ENCODE measurements at regions not wholly inside any gene's neighbourhood (a gene's known extent, or its start where the extent isn't known, plus 50 kb on each side); places are given as distances from the start of the nearest gene placed in this dataset.
A peak's percentile ranks its signal among the peaks of the same experiment; 100 is the strongest.

- no peak overlapping the region for H3K27ac ChIP-seq
- H3K4me3 ChIP-seq = no peak overlapping the region
- no peaks in the 10 kb centered on the region for H3K4me1 ChIP-seq (replicated peaks in 1 of 2)
- in situ Hi-C loops (cut with MboI; ENCODE audit: low pct_unique_long_range_greater_than_20kb in 2 of 9, low sequenced_read_pairs in 9 of 9, unreplicated experiment in 9 of 9) = no loop called here
- no peak for ATAC-seq (replicated peaks in 6 of 8)
These were observed 366.8 kb downstream of the CYLC2 start for GRCh38 chr9:103361906-103362305.

- in situ Hi-C loops (cut with MboI; ENCODE audit: low pct_unique_long_range_greater_than_20kb in 2 of 9, low sequenced_read_pairs in 9 of 9, unreplicated experiment in 9 of 9) = no loop called here
- H3K4me3 ChIP-seq = no peak overlapping the region
- ATAC-seq (replicated peaks in 6 of 8) = no peak
- H3K4me1 ChIP-seq (replicated peaks in 1 of 2) = no peaks in the 10 kb centered on the region
- H3K27ac ChIP-seq = no peak overlapping the region
These were observed 367.9 kb downstream of the CYLC2 start for GRCh38 chr9:103362986-103363385.

GRCh38 chr9:103364753-103365152 is 369.6 kb downstream of the CYLC2 start:
- WGBS, 10 experiments = 0 to 100% (median 38%) methylated on average over 1 to 2 of the region's 2 CpGs; no CpG with 5 or more reads in 1 of the 10 experiments
- in situ Hi-C loops (cut with MboI; ENCODE audit: low pct_unique_long_range_greater_than_20kb in 2 of 9, low sequenced_read_pairs in 9 of 9, unreplicated experiment in 9 of 9) = no loop called here
- no peak overlapping the region for H3K27ac ChIP-seq
- no peak overlapping the region for H3K4me3 ChIP-seq
- H3K4me1 ChIP-seq (replicated peaks in 1 of 2) = no peaks in the 10 kb centered on the region
- no peak for ATAC-seq (replicated peaks in 6 of 8)

- in situ Hi-C loops (cut with MboI; ENCODE audit: low pct_unique_long_range_greater_than_20kb in 2 of 9, low sequenced_read_pairs in 9 of 9, unreplicated experiment in 9 of 9) = no loop called here
- WGBS, 10 experiments = 40 to 100% (median 95%) methylated on average over 2 to 5 of the region's 5 CpGs
- Histone ChIP-seq H3K27ac (no peak overlapping the region), H3K4me1 (replicated peaks in 1 of 2) (no peaks in the 10 kb centered on the region), H3K4me3 (no peak overlapping the region)
- ATAC-seq (replicated peaks in 6 of 8) = no peak
These were observed 376.0 kb downstream of the CYLC2 start for GRCh38 chr9:103371152-103371551.

- Histone ChIP-seq H3K27ac (no peak overlapping the region), H3K4me3 (no peak overlapping the region), H3K4me1 (replicated peaks in 1 of 2) (no peaks in the 10 kb centered on the region)
- peak in 1 of 8 experiments; percentile 61 for ATAC-seq (replicated peaks in 6 of 8)
- WGBS, 10 experiments = 66 to 100% (median 96%) methylated on average over 1 to 4 of the region's 4 CpGs; no CpG with 5 or more reads in 7 of the 10 experiments
- in situ Hi-C loops (cut with MboI; ENCODE audit: low pct_unique_long_range_greater_than_20kb in 2 of 9, low sequenced_read_pairs in 9 of 9, unreplicated experiment in 9 of 9) = no loop called here
These were observed 377.7 kb downstream of the CYLC2 start for GRCh38 chr9:103372828-103373227.

GRCh38 chr9:103377667-103378066 is 382.5 kb downstream of the CYLC2 start:
- no peak for ATAC-seq (replicated peaks in 6 of 8)
- no peak overlapping the region for H3K27ac ChIP-seq
- in situ Hi-C loops (cut with MboI; ENCODE audit: low pct_unique_long_range_greater_than_20kb in 2 of 9, low sequenced_read_pairs in 9 of 9, unreplicated experiment in 9 of 9) = no loop called here
- no peaks in the 10 kb centered on the region for H3K4me1 ChIP-seq (replicated peaks in 1 of 2)
- no peak overlapping the region for H3K4me3 ChIP-seq

GRCh38 chr9:103397868-103398600 is 402.9 kb downstream of the CYLC2 start:
- peak in 7 of 8 experiments; percentile 27 to 88 (median 75) for ATAC-seq (replicated peaks in 6 of 8)
- Histone ChIP-seq H3K27ac (no peak overlapping the region), H3K4me3 (no peak overlapping the region), H3K4me1 (replicated peaks in 1 of 2) (no peaks in the 10 kb centered on the region)
- in situ Hi-C loops (cut with MboI; ENCODE audit: low pct_unique_long_range_greater_than_20kb in 2 of 9, low sequenced_read_pairs in 9 of 9, unreplicated experiment in 9 of 9) = no loop called here
- WGBS, 10 experiments = 0 to 71% (median 31%) methylated on average over 1 to 3 of the region's 5 CpGs; no CpG with 5 or more reads in 2 of the 10 experiments

- WGBS, 10 experiments = 3 to 95% (median 60%) methylated on average over 1 to 3 of the region's 3 CpGs; no CpG with 5 or more reads in 1 of the 10 experiments
- in situ Hi-C loops (cut with MboI; ENCODE audit: low pct_unique_long_range_greater_than_20kb in 2 of 9, low sequenced_read_pairs in 9 of 9, unreplicated experiment in 9 of 9) = no loop called here
- Histone ChIP-seq H3K4me3 (no peak overlapping the region), H3K4me1 (replicated peaks in 1 of 2) (no peaks in the 10 kb centered on the region), H3K27ac (no peak overlapping the region)
- ATAC-seq (replicated peaks in 6 of 8) = no peak
These were observed 404.4 kb downstream of the CYLC2 start for GRCh38 chr9:103399535-103399934.

- no peak overlapping the region for H3K4me3 ChIP-seq
- H3K4me1 ChIP-seq (replicated peaks in 1 of 2) = no peaks in the 10 kb centered on the region
- no peak overlapping the region for H3K27ac ChIP-seq
- in situ Hi-C loops (cut with MboI; ENCODE audit: low pct_unique_long_range_greater_than_20kb in 2 of 9, low sequenced_read_pairs in 9 of 9, unreplicated experiment in 9 of 9) = no loop called here
- 20% methylated on average over 1 of the region's 1 CpG; no CpG with 5 or more reads in 9 of the 10 experiments for WGBS, 10 experiments
- ATAC-seq (replicated peaks in 6 of 8) = no peak
These were observed 412.1 kb downstream of the CYLC2 start for GRCh38 chr9:103407260-103407659.

- ATAC-seq (replicated peaks in 6 of 8) = no peak
- in situ Hi-C loops (cut with MboI; ENCODE audit: low pct_unique_long_range_greater_than_20kb in 2 of 9, low sequenced_read_pairs in 9 of 9, unreplicated experiment in 9 of 9) = no loop called here
- 13 to 94% (median 74%) methylated on average over 2 to 4 of the region's 4 CpGs for WGBS, 10 experiments
These were observed 414.9 kb downstream of the CYLC2 start for GRCh38 chr9:103410059-103410458.

GRCh38 chr9:103427696-103428095 is 432.6 kb downstream of the CYLC2 start:
- no peak for ATAC-seq (replicated peaks in 6 of 8)
- 0 to 97% (median 67%) methylated on average over 2 to 4 of the region's 4 CpGs for WGBS, 10 experiments
- no peak overlapping the region for H3K27ac ChIP-seq
- H3K4me1 ChIP-seq (replicated peaks in 1 of 2) = no peaks in the 10 kb centered on the region
- in situ Hi-C loops (cut with MboI; ENCODE audit: low pct_unique_long_range_greater_than_20kb in 2 of 9, low sequenced_read_pairs in 9 of 9, unreplicated experiment in 9 of 9) = no loop called here
- H3K4me3 ChIP-seq = no peak overlapping the region

More at GRCh38 chr9:103410059-103410458, 414.9 kb downstream of the CYLC2 start:
- no peak overlapping the region for H3K27ac ChIP-seq
- no peaks in the 10 kb centered on the region for H3K4me1 ChIP-seq (replicated peaks in 1 of 2)
- no peak overlapping the region for H3K4me3 ChIP-seq

GRCh38 chr9:103430469-103430868 is 435.3 kb downstream of the CYLC2 start:
- Histone ChIP-seq H3K4me1 (replicated peaks in 1 of 2) (no peaks in the 10 kb centered on the region), H3K27ac (no peak overlapping the region), H3K4me3 (no peak overlapping the region)
- 0 to 100% (median 43%) methylated on average over 1 of the region's 1 CpG; no CpG with 5 or more reads in 3 of the 10 experiments for WGBS, 10 experiments
- in situ Hi-C loops (cut with MboI; ENCODE audit: low pct_unique_long_range_greater_than_20kb in 2 of 9, low sequenced_read_pairs in 9 of 9, unreplicated experiment in 9 of 9) = no loop called here
- ATAC-seq (replicated peaks in 6 of 8) = no peak

GRCh38 chr9:103431809-103432208 is 436.7 kb downstream of the CYLC2 start:
- in situ Hi-C loops (cut with MboI; ENCODE audit: low pct_unique_long_range_greater_than_20kb in 2 of 9, low sequenced_read_pairs in 9 of 9, unreplicated experiment in 9 of 9) = no loop called here
- H3K27ac ChIP-seq = no peak overlapping the region
- no peaks in the 10 kb centered on the region for H3K4me1 ChIP-seq (replicated peaks in 1 of 2)
- no peak for ATAC-seq (replicated peaks in 6 of 8)
- no peak overlapping the region for H3K4me3 ChIP-seq

- ATAC-seq (replicated peaks in 6 of 8) = no peak
- H3K27ac ChIP-seq = no peak overlapping the region
- H3K4me1 ChIP-seq (replicated peaks in 1 of 2) = no peaks in the 10 kb centered on the region
- in situ Hi-C loops (cut with MboI; ENCODE audit: low pct_unique_long_range_greater_than_20kb in 2 of 9, low sequenced_read_pairs in 9 of 9, unreplicated experiment in 9 of 9) = no loop called here
- no peak overlapping the region for H3K4me3 ChIP-seq
- 0 to 100% (median 30%) methylated on average over 1 to 2 of the region's 2 CpGs; no CpG with 5 or more reads in 1 of the 10 experiments for WGBS, 10 experiments
These were observed 449.0 kb downstream of the CYLC2 start for GRCh38 chr9:103444176-103444575.
